ENCODE measurements at regions not wholly inside any gene's neighbourhood (a gene's known extent, or its start where the extent isn't known, plus 50 kb on each side); places are given as distances from the start of the nearest gene placed in this dataset.

DNA sequence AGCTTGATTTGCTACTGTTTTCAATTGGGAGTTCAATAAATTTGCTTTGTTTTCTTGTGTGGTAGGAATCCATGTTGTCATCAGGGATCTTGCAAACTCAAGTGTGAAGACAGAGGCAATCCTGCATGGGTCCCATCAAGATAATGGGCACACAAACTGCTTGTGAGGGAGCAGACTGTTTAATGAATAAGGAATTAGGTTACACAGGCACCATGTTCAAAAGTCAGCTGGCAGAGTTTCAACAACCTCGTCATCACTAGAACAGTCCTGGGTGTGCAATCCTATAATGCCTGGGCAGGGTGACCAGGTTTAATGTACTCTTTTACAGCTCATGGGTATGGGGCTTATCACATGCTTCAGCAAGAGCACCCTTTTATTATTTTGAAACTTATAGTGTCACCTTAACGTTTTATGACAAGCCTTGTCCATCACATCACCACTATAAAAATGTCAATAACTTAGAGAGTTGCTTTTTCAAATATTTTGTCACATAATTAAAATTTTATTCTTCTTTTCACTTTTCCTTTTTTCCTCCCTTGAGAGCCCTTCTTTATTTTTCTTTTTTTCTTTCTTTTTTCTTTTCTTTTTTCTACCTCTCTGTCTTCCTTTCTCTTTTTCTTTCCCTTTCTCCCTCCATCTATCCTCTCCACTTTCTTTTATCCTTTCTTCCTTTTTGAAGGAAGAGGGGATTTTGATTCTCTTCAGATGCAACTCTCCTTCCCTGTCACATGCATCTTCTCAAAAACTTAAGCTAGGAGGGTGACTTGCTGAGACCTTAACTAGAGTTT is 252.2 kb upstream of the ATP2B1 start:
- no peak for DNase-seq (ENCODE audit: low spot score in 2 of 2)
- no peak for TF ChIP-seq POLR2A (IDR thresholded peaks at IDR 0.05)
- TF ChIP-seq, protein P1, sequence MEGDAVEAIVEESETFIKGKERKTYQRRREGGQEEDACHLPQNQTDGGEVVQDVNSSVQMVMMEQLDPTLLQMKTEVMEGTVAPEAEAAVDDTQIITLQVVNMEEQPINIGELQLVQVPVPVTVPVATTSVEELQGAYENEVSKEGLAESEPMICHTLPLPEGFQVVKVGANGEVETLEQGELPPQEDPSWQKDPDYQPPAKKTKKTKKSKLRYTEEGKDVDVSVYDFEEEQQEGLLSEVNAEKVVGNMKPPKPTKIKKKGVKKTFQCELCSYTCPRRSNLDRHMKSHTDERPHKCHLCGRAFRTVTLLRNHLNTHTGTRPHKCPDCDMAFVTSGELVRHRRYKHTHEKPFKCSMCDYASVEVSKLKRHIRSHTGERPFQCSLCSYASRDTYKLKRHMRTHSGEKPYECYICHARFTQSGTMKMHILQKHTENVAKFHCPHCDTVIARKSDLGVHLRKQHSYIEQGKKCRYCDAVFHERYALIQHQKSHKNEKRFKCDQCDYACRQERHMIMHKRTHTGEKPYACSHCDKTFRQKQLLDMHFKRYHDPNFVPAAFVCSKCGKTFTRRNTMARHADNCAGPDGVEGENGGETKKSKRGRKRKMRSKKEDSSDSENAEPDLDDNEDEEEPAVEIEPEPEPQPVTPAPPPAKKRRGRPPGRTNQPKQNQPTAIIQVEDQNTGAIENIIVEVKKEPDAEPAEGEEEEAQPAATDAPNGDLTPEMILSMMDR (IDR thresholded peaks at IDR 0.05): no peak
- no peak for TF ChIP-seq POLR2AphosphoS5 (IDR thresholded peaks at IDR 0.05)
- no peaks in the 10 kb centered on the region for H3K4me1 ChIP-seq
- no peaks in the 10 kb centered on the region for H3K27me3 ChIP-seq
- H3K27ac ChIP-seq: no peak overlapping the region
- no peaks in the 10 kb centered on the region for H3K36me3 ChIP-seq
- no peak overlapping the region for H3K4me3 ChIP-seq
- no peaks in the 10 kb centered on the region for H3K9me3 ChIP-seq
- intact Hi-C loops (cut with DNase I; ENCODE audit: low total_unique reads): no loop called here

DNA sequence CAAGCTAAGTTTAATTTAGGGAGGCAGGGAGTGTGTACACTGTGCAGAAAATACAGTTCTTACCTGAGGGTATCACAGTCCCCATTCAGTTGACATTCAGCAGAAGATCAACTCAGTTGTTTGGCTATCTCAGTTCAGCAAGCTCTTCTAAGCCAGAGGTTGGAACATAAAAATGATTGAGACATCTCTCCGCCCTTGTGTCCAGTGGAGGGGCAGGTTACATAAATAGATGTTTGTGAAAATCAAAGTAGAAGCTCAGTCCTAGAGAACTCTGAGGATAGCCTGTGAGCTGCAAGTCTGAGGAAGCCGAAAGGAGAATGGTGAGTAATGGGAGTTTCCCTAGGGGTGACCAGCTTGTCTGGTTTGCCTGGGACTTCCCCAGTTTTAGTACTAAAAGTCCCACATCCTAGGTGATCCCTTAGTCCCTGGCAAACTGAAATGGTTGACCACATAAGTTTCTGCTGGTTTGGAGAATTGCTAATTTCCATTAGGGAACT is 251.4 kb upstream of the ATP2B1 start:
- Histone ChIP-seq H3K36me3 (no peaks in the 10 kb centered on the region), H3K27ac (no peak overlapping the region), H3K4me3 (no peak overlapping the region), H3K4me1 (no peaks in the 10 kb centered on the region), H3K9me3 (no peaks in the 10 kb centered on the region), H3K27me3 (no peaks in the 10 kb centered on the region)
- no peak for DNase-seq (ENCODE audit: low spot score in 2 of 2)
- intact Hi-C loops (cut with DNase I; ENCODE audit: low total_unique reads): no loop called here
- TF ChIP-seq, protein P1 (IDR thresholded peaks at IDR 0.05): no peak

DNA sequence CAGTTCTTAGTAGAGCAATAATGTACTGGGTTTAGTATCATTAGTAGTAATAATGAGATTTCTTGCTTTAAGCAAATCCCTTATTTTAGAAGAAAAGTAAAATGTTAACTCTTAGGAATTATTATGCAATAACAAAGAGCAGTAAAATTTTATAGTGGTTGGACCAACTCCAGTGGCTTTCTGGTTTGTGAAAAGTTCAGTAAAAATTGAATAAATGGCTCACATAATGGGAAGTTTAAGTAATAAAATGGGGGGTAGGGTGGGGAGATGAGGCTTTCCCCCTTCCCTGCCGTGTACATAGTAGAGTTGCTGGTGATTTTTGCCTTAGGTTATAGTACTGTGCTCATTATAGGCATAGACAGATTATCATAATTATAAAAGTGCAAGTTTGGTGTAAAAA is 250.5 kb upstream of the ATP2B1 start:
- intact Hi-C loops (cut with DNase I; ENCODE audit: low total_unique reads): no loop called here
- no peaks in the 10 kb centered on the region for H3K36me3 ChIP-seq
- no peak overlapping the region for H3K27ac ChIP-seq
- no peak for DNase-seq (ENCODE audit: low spot score in 2 of 2)
- no peaks in the 10 kb centered on the region for H3K9me3 ChIP-seq
- H3K27me3 ChIP-seq: no peaks in the 10 kb centered on the region
- H3K4me1 ChIP-seq: no peaks in the 10 kb centered on the region
- H3K4me3 ChIP-seq: no peak overlapping the region
- TF ChIP-seq POLR2AphosphoS5 (IDR thresholded peaks at IDR 0.05) (no peak), POLR2A (IDR thresholded peaks at IDR 0.05) (no peak)
- TF ChIP-seq, protein P1 (IDR thresholded peaks at IDR 0.05): no peak

DNA sequence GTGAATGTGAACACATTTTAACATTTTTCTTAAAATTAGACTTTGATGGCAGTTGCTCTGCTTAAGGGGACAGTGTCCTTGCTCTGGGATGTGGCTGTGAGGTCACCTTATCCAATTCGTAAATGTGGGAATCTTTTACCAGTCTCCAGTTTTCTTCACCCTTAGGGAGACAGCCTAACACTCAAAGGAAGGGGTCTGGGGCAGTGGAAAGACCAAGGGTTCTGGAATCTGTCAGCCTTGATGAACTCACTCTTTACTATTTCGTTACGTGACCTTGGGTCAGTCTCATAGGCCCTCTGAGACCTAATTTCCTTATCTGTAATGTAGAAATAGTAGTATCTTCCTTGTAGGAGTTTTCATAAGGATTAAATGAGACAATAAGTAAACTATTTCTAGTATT is 245.6 kb upstream of the ATP2B1 start:
- intact Hi-C loops (cut with DNase I; ENCODE audit: low total_unique reads): no loop called here
- H3K27me3 ChIP-seq: no peaks in the 10 kb centered on the region
- H3K4me1 ChIP-seq: no peaks in the 10 kb centered on the region
- no peaks in the 10 kb centered on the region for H3K36me3 ChIP-seq
- TF ChIP-seq, protein P1 (IDR thresholded peaks at IDR 0.05): no peak
- TF ChIP-seq POLR2A (IDR thresholded peaks at IDR 0.05): no peak
- TF ChIP-seq POLR2AphosphoS5 (IDR thresholded peaks at IDR 0.05): no peak
- H3K9me3 ChIP-seq: no peaks in the 10 kb centered on the region
- H3K4me3 ChIP-seq: no peak overlapping the region
- DNase-seq (ENCODE audit: low spot score in 2 of 2): no peak
- no peak overlapping the region for H3K27ac ChIP-seq

DNA sequence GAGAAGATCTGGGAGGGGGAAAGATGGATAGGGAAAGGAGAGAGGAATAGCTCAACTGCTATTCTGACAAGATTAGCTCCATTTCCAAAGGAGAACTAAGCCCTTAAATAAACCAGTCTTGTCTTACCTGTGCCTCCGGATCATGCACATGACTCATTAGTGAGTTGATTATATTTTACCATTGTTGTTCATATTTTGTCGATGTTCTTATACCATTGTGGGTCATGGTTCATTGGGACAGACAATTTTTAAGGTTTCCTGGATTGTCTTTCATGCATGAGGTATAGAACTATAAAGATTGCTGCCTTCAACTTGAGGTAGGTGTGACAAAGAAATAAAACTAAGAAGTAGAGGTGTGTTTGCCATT is 243.0 kb upstream of the ATP2B1 start:
- Histone ChIP-seq H3K27me3 (no peaks in the 10 kb centered on the region), H3K4me3 (no peak overlapping the region), H3K9me3 (no peaks in the 10 kb centered on the region), H3K36me3 (no peaks in the 10 kb centered on the region), H3K4me1 (no peaks in the 10 kb centered on the region), H3K27ac (no peak overlapping the region)
- no peak for TF ChIP-seq POLR2A (IDR thresholded peaks at IDR 0.05)
- TF ChIP-seq, protein P1 (IDR thresholded peaks at IDR 0.05): no peak
- no peak for TF ChIP-seq POLR2AphosphoS5 (IDR thresholded peaks at IDR 0.05)
- intact Hi-C loops (cut with DNase I; ENCODE audit: low total_unique reads): no loop called here
- no peak for DNase-seq (ENCODE audit: low spot score in 2 of 2)
